ENCODE measurements at regions not wholly inside any gene's neighbourhood (a gene's known extent, or its start where the extent isn't known, plus 50 kb on each side); places are given as distances from the start of the nearest gene placed in this dataset.

- H3K27me3 ChIP-seq (ENCODE audit: insufficient read depth, poor library complexity, severe bottlenecking) = no peaks in the 10 kb centered on the region
- DNase-seq (ENCODE audit: low read depth in 1 of 2, low spot score in 1 of 2) = no peak
- H3K27ac ChIP-seq (replicated peaks) = no peak overlapping the region
- H3K4me3 ChIP-seq (replicated peaks; ENCODE audit: insufficient read depth, low read length) = no peak overlapping the region
- TF ChIP-seq CTCF (IDR thresholded peaks at IDR 0.05; ENCODE audit: insufficient read depth, low read length) (no peak), SPI1 (IDR thresholded peaks at IDR 0.05; ENCODE audit: borderline replicate concordance, low read depth) (no peak), POLR2AphosphoS5 (IDR thresholded peaks at IDR 0.05; ENCODE audit: low read depth) (no peak), REST (IDR thresholded peaks at IDR 0.05; ENCODE audit: insufficient replicate concordance, low read depth) (no peak), GABPA (IDR thresholded peaks at IDR 0.05; ENCODE audit: low read depth) (no peak)
Measured at GRCh38 chr4:181004056-181004455, 1239.1 kb upstream of the TENM3 start.

GRCh38 chr4:181006499-181007260 is 1236.5 kb upstream of the TENM3 start:
- Histone ChIP-seq H3K4me3 (replicated peaks; ENCODE audit: insufficient read depth, low read length) (no peak overlapping the region), H3K27me3 (ENCODE audit: insufficient read depth, poor library complexity, severe bottlenecking) (no peaks in the 10 kb centered on the region), H3K27ac (replicated peaks) (no peak overlapping the region)
- no peak for TF ChIP-seq SPI1 (IDR thresholded peaks at IDR 0.05; ENCODE audit: borderline replicate concordance, low read depth)
- no peak for TF ChIP-seq REST (IDR thresholded peaks at IDR 0.05; ENCODE audit: insufficient replicate concordance, low read depth)
- TF ChIP-seq GABPA (IDR thresholded peaks at IDR 0.05; ENCODE audit: low read depth) = no peak
- TF ChIP-seq POLR2AphosphoS5 (IDR thresholded peaks at IDR 0.05; ENCODE audit: low read depth) = no peak
- TF ChIP-seq CTCF (IDR thresholded peaks at IDR 0.05; ENCODE audit: insufficient read depth, low read length) = no peak
- no peak for DNase-seq (ENCODE audit: low read depth in 1 of 2, low spot score in 1 of 2)

- DNase-seq (ENCODE audit: low read depth in 1 of 2, low spot score in 1 of 2) = no peak
- no peaks in the 10 kb centered on the region for H3K27me3 ChIP-seq (ENCODE audit: insufficient read depth, poor library complexity, severe bottlenecking)
Measured at GRCh38 chr4:181007751-181008150, 1235.5 kb upstream of the TENM3 start.

More at GRCh38 chr4:181007751-181008150, 1235.5 kb upstream of the TENM3 start:
- TF ChIP-seq REST (IDR thresholded peaks at IDR 0.05; ENCODE audit: insufficient replicate concordance, low read depth) = no peak
- no peak for TF ChIP-seq SPI1 (IDR thresholded peaks at IDR 0.05; ENCODE audit: borderline replicate concordance, low read depth)
- no peak for TF ChIP-seq GABPA (IDR thresholded peaks at IDR 0.05; ENCODE audit: low read depth)
- TF ChIP-seq POLR2AphosphoS5 (IDR thresholded peaks at IDR 0.05; ENCODE audit: low read depth) = no peak
- no peak overlapping the region for H3K4me3 ChIP-seq (replicated peaks; ENCODE audit: insufficient read depth, low read length)
- no peak overlapping the region for H3K27ac ChIP-seq (replicated peaks)

Measured in HL-60 (cell line).